ENCODE measurements at regions not wholly inside any gene's neighbourhood (a gene's known extent, or its start where the extent isn't known, plus 50 kb on each side); places are given as distances from the start of the nearest gene placed in this dataset.

- no peak overlapping the region for H3K23ac ChIP-seq (ENCODE audit: insufficient read length)
- H3K4me3 ChIP-seq (ENCODE audit: extremely low read depth in 1 of 4, insufficient read depth in 2 of 4, low read depth in 3 of 4, low read length in 4 of 4) = no peak overlapping the region
- TF ChIP-seq HDAC6 (IDR thresholded peaks at IDR 0.05; ENCODE audit: low read depth, low read length) (no peak), SIN3A (conservative IDR thresholded peaks at IDR 0.05 in 1 of 2, IDR thresholded peaks at IDR 0.05 in 1 of 2; ENCODE audit: low read depth in 1 of 2, low read length in 2 of 2) (no peak), SRF (IDR thresholded peaks at IDR 0.05; ENCODE audit: low read depth, low read length) (no peak), SUZ12 (IDR thresholded peaks at IDR 0.05; ENCODE audit: low read length) (no peak), CHD1 (IDR thresholded peaks at IDR 0.05; ENCODE audit: low read depth, low read length) (no peak), CTCF (IDR thresholded peaks at IDR 0.05; ENCODE audit: control extremely low read depth in 1 of 3, insufficient read depth in 1 of 3, low read depth in 1 of 3, low read length in 3 of 3) (no peak)
- no peaks in the 10 kb centered on the region for H4K20me1 ChIP-seq (replicated peaks in 1 of 2; ENCODE audit: control insufficient read depth in 1 of 2, insufficient read depth in 2 of 2, low read length in 2 of 2)
- H3K56ac ChIP-seq (replicated peaks; ENCODE audit: insufficient read length, low read depth, low read length) = no peak overlapping the region
- no peaks in the 10 kb centered on the region for H3K36me3 ChIP-seq (ENCODE audit: control insufficient read depth in 2 of 4, insufficient read depth in 4 of 4, low read length in 3 of 4)
- H2AFZ ChIP-seq (ENCODE audit: low read length) = no peak overlapping the region
- H2BK12ac ChIP-seq (ENCODE audit: low read depth, low read length) = no peak overlapping the region
- H2AK5ac ChIP-seq (ENCODE audit: low read depth, low read length) = no peak overlapping the region
- no peak overlapping the region for H3K4ac ChIP-seq (replicated peaks; ENCODE audit: insufficient read length, low read depth, low read length)
- no peak overlapping the region for H3K27ac ChIP-seq (ENCODE audit: low read depth, low read length)
- peaks cover 0 to 4% (median 0%) of the 10 kb centered on the region in 4 experiments; a peak in 1 of 7 replicates for H3K4me1 ChIP-seq (replicated peaks in 1 of 4; ENCODE audit: control insufficient read depth in 3 of 4, insufficient read depth in 4 of 4, low read length in 3 of 4)
- no peaks in the 10 kb centered on the region for H3K23me2 ChIP-seq (ENCODE audit: low read depth, low read length)
- no peaks in the 10 kb centered on the region for H3K27me3 ChIP-seq (replicated peaks in 1 of 4; ENCODE audit: control insufficient read depth in 3 of 4, extremely low read depth in 1 of 4, insufficient read depth in 3 of 4, low read length in 3 of 4)
- H2BK5ac ChIP-seq (ENCODE audit: low read depth, low read length) = no peak overlapping the region
- H4K8ac ChIP-seq (ENCODE audit: extremely low read depth, insufficient read depth, low read length) = no peak overlapping the region
- no peak overlapping the region for H2BK15ac ChIP-seq (ENCODE audit: low read length)
- no peaks in the 10 kb centered on the region for H3K9me3 ChIP-seq (ENCODE audit: insufficient read depth in 2 of 2, low read depth in 1 of 2, low read length in 1 of 2)
- no peak overlapping the region for H4K5ac ChIP-seq (ENCODE audit: insufficient read length, low read depth, low read length)
- H3K4me2 ChIP-seq (ENCODE audit: insufficient read depth in 1 of 2, low read depth in 2 of 2, low read length in 2 of 2) = no peak overlapping the region
- H2BK120ac ChIP-seq (replicated peaks; ENCODE audit: low read depth, low read length) = no peak overlapping the region
- H2BK20ac ChIP-seq (ENCODE audit: low read length) = no peak overlapping the region
- ChIA-PET CTCF (ENCODE audit: partially characterized antibody) (interaction anchor here (0.6 kb wide), 1 partner anchor 110 kb away, joined by 3 read pairs; no protein-coding TSS in a partner anchor), POLR2A (ENCODE audit: partially characterized antibody) (no interaction called here)
- no peak for FAIRE-seq
- no peak overlapping the region for H4K91ac ChIP-seq (replicated peaks; ENCODE audit: insufficient read length, low read length)
- H3K18ac ChIP-seq (ENCODE audit: extremely low read depth, low read length) = no peak overlapping the region
- H3K14ac ChIP-seq (ENCODE audit: insufficient read length) = no peak overlapping the region
- no peak overlapping the region for H3K9ac ChIP-seq (replicated peaks in 1 of 4; ENCODE audit: extremely low read depth in 1 of 4, low read depth in 3 of 4, low read length in 3 of 4)
- H3K79me2 ChIP-seq (ENCODE audit: control insufficient read depth in 1 of 2, insufficient read depth in 2 of 2, low read length in 2 of 2) = no peaks in the 10 kb centered on the region
- H3K79me1 ChIP-seq (ENCODE audit: low read depth, low read length) = no peaks in the 10 kb centered on the region
- no peak for DNase-seq (ENCODE audit: low read depth in 1 of 2, low spot score in 2 of 2)
- WGBS, 2 experiments (ENCODE audit: extremely low coverage in 1 of 2, insufficient coverage in 1 of 2, insufficient read length in 1 of 2, insufficient replicate concordance in 2 of 2, low coverage in 1 of 2, low lambda C conversion rate in 2 of 2, missing lambda C conversion rate in 1 of 2) = 96% methylated on average over 3 of the region's 3 CpGs; no CpG with 5 or more reads in 1 of the 2 experiments
Observed at GRCh38 chr21:22516230-22516629, 1518.0 kb downstream of the NCAM2 start.

Data from H1 (cell line).